CD4-positive, alpha-beta T cell treated with Interleukin-17A for 1 hour (primary cell): ENCODE measurements at regions not wholly inside any gene's neighbourhood (a gene's known extent, or its start where the extent isn't known, plus 50 kb on each side); places are given as distances from the start of the nearest gene placed in this dataset.

Source experiments
- DNase-seq: peaks from one replicate; pipeline ENCODE4 v3.0.0-alpha.2; 2020

GRCh38 chr1:38326856-38327255 is 280.3 kb upstream of the POU3F1 start:
- no peak for DNase-seq

GRCh38 chr1:38326135-38326534 is 279.5 kb upstream of the POU3F1 start:
- DNase-seq = no peak

GRCh38 chr1:38312753-38313152 is 266.2 kb upstream of the POU3F1 start:
- DNase-seq = no peak

GRCh38 chr1:38310079-38310478 is 263.5 kb upstream of the POU3F1 start:
- DNase-seq = no peak

GRCh38 chr1:38308780-38309179 is 262.2 kb upstream of the POU3F1 start:
- no peak for DNase-seq

- no peak for DNase-seq
Observed at GRCh38 chr1:38305666-38306065, 259.1 kb upstream of the POU3F1 start.

GRCh38 chr1:38303843-38304242 is 257.2 kb upstream of the POU3F1 start:
- no peak for DNase-seq

- DNase-seq = no peak
Observed at GRCh38 chr1:38301040-38301439, 254.4 kb upstream of the POU3F1 start.

- DNase-seq = no peak
Observed at GRCh38 chr1:38300616-38301015, 254.0 kb upstream of the POU3F1 start.

- DNase-seq = no peak
Observed at GRCh38 chr1:38297842-38298241, 251.2 kb upstream of the POU3F1 start.

GRCh38 chr1:38297246-38297645 is 250.7 kb upstream of the POU3F1 start:
- DNase-seq = no peak

GRCh38 chr1:38296047-38296446 is 249.5 kb upstream of the POU3F1 start:
- DNase-seq = no peak

- no peak for DNase-seq
Observed at GRCh38 chr1:38293567-38293966, 247.0 kb upstream of the POU3F1 start.

GRCh38 chr1:38292969-38293368 is 246.4 kb upstream of the POU3F1 start:
- DNase-seq = no peak

- no peak for DNase-seq
Observed at GRCh38 chr1:38291906-38292521, 245.4 kb upstream of the POU3F1 start.

- DNase-seq = no peak
Observed at GRCh38 chr1:38291336-38291735, 244.7 kb upstream of the POU3F1 start.

GRCh38 chr1:38289034-38289433 is 242.4 kb upstream of the POU3F1 start:
- no peak for DNase-seq

- no peak for DNase-seq
Observed at GRCh38 chr1:38287547-38287946, 241.0 kb upstream of the POU3F1 start.

- no peak for DNase-seq
Observed at GRCh38 chr1:38287036-38287435, 240.4 kb upstream of the POU3F1 start.

GRCh38 chr1:38285807-38286530 is 239.4 kb upstream of the POU3F1 start:
- no peak for DNase-seq

GRCh38 chr1:38284953-38285352 is 238.4 kb upstream of the POU3F1 start:
- DNase-seq = no peak

- DNase-seq = no peak
Observed at GRCh38 chr1:38283696-38284470, 237.3 kb upstream of the POU3F1 start.

- no peak for DNase-seq
Observed at GRCh38 chr1:38279148-38279547, 232.6 kb upstream of the POU3F1 start.

- DNase-seq = no peak
Observed at GRCh38 chr1:38277646-38278045, 231.1 kb upstream of the POU3F1 start.
